ENCODE measurements at regions not wholly inside any gene's neighbourhood (a gene's known extent, or its start where the extent isn't known, plus 50 kb on each side); places are given as distances from the start of the nearest gene placed in this dataset.

GRCh38 chr11:131121426-131122333 is 205.4 kb upstream of the SNX19 start:
- no peak for DNase-seq

- DNase-seq, result no peak
Measured at GRCh38 chr11:131122448-131122847, 206.2 kb upstream of the SNX19 start.

DNA sequence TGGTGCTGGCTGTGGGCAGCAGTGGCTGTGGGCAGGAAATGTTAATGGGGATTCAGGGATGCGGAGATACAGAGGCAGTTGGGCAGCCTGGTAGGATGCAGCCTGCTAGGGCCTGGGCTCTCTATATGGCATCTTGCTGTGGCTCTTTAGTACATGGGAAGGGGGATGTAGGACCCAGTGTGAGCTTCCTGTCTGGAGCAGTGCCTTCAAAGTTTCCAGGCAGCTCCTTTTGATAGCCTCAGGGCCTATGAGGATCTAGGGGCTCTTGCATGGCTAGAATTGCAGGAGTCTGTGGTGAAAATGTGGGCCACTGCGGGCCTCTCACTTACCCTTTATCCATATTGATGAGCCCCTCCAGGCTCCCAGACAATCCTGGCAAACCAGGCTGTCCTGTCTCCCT is 213.2 kb upstream of the SNX19 start:
- DNase-seq, result no peak

GRCh38 chr11:131135611-131136010 is 219.3 kb upstream of the SNX19 start:
- DNase-seq, result no peak

- no peak for DNase-seq
Measured at GRCh38 chr11:131136486-131136885, 220.2 kb upstream of the SNX19 start.

DNA sequence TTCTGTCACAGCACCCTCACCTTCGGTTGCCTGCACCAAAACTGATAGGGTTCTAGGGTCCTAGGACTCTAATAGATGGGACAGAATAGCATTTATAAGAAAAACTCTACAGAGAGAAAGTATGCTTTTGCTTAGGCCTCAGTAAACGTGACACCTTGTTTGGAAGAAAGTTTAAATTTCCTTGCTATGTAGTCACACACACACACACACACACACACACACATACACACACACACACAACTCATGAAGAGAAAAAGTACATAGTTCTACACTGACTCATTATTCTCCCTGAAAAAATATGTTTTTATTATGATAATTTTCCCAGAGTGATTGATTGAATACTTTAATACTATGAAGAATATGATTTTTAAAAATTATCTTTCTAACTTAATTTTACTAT is 220.8 kb upstream of the SNX19 start:
- DNase-seq, result no peak

DNA sequence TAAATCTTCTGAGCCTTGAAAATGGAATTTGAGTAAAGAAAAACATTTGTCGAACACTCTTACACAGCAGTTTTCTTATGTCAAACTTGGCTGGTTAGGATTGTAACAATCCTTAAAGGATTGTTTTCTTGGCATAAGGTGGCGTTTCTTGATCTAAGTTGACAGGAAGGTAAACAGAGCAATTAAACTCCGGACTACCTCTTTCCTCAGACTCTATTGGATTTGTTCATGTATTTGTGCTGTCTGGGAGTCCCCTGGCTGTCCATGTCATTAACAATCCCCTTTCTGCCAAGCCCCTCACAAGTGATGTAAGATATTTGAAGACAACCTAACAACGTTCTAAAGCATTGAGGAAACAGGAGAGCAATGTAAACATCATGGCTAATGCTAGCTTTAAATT is 222.5 kb upstream of the SNX19 start:
- peak; percentile 33 for DNase-seq

DNA sequence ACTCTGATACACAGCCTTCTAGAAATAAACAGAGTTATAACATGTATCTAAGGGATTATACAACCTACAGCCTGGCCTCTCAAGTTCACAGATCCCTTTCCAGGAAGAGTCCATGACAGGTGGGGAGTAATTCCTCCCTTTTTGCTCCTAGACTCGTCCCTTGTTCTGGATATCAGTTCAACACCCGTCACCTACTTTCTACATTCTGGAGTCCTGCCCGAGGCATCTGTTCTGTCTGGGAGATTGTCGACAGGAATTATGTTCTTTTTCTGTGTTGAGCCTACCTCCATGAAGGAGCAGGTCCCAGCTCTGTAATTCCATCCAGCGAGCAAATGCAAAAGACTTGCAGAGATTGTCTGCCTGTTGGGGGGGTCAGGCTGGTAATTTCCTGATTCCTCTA is 224.6 kb upstream of the NTM start:
- no peak for DNase-seq

GRCh38 chr11:131146827-131147490 is 223.5 kb upstream of the NTM start:
- DNase-seq, result no peak

GRCh38 chr11:131154351-131154750 is 216.1 kb upstream of the NTM start:
- DNase-seq, result no peak

GRCh38 chr11:131157678-131158077 is 212.7 kb upstream of the NTM start:
- no peak for DNase-seq

- DNase-seq, result no peak
Measured at GRCh38 chr11:131160846-131161245, 209.6 kb upstream of the NTM start.

DNA sequence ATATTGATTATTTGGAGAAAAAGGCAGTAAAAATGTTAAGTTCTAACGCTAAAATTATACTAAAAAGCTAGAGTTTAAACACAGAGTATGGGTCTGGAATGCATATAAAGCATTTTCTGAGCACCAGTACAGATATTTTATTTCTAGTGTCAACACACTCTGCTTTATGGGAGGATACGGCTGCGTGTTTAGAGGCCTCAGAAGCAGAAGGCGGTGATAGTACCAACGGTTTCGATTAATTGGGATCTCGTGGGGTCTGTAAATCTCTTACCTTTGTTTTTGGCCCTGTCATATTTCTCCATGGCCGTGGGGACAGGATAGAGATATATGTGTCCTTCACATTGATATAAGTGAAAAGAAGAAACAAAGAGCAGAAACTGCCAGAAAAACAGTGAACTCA is 206.8 kb upstream of the NTM start:
- DNase-seq, result no peak

DNA sequence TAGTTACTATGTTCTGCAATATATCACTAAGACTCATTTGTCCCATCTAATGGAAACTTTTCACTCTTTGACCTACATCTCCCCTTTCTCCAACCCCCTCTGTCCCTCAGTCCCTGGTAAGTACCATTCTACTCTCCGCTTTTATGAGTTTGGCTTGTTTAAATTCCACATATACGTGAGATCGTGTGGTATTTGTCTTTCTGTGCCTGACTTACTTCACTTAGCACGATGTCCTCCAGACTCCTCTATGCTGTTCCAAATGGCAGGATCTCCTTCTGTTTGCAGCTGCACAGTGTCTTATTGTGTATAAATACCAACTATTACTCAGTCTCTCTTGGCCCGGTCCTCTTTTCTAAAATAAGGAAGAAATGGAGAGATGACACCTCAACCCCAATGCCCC is 205.4 kb upstream of the NTM start:
- no peak for DNase-seq

DNA sequence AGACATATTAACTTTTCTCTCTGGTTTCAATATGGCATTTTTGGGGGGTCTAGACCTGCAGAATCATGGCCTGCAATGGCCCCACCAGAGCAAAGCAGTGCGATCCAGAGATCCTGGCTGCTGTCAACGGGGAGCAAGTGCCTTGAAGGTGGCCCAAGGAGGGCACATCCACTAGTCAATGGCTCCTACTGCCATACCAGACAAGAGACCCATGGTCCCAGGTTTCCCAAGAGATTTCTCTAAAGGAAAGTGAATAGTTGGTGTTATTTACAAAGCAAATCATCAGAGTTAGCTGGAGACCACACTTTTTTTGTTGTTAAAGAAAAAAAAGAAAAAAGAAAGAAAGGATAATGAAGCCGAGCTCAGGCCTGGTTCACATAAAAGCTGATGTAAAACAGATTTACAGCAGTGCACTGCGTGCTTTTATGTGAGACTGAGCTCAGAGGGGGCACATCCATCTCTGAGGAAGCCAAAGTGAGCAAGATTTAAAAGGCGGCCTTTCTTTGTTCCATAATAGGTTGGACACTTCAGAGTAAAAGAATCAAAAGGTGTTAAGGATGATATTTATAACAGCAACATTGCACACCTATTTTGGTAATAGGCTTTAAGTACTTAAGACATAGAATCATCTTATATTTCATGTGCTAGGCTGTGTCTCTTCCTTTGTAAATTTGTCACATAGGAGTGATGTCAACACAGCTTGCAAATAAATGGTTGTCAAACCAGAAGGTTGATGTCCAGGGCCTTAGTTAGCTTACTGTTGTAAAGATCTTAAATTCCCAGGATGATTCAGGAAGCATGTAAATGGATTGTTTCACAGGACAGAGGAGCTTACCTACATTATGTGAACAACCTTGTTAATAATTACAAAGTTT is 201.3 kb upstream of the NTM start:
- no peak for DNase-seq

- no peak for DNase-seq
Measured at GRCh38 chr11:131172011-131172410, 198.4 kb upstream of the NTM start.

- no peak for DNase-seq
Measured at GRCh38 chr11:131178020-131178419, 192.4 kb upstream of the NTM start.

DNA sequence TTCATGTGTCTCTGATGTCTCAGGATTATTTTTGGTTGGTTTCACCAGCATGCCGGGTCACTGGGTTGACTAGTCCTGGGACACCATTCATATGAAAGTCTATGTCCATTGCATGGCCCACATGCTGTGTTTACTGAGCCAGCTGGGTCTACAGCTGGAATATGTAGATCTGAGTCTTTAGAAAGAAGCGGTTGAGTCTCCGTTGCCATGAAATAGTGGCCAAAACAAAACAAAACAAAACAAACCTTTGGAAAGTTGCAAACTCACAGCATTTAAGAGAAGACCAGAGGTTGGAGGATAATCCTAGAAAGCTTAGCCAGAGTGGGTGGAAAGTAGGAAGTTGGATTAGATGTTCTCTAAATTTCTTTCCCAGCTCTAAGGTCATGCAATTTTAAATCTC is 191.8 kb upstream of the NTM start:
- DNase-seq, result no peak

DNA sequence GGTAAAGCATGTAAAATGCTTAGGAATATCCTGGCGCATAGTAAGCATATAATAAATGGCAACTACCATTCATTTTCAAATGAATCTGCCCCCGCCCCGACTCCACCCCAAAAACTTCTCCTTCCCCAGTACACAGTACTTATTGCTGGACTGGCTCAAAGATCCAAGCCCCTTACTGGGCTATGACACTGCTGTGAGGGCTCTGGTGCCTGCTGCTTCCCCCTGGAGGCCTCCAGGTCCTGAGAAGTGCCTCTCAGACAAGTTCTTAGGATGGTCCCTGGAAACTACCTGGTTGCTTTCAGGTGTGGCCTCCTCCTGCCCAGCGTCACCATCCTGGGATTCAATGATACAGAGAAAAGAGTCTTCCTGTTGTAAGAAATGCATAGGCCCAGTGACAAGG is 190.6 kb upstream of the NTM start:
- DNase-seq, result no peak

- DNase-seq, result no peak
Measured at GRCh38 chr11:131185915-131186314, 184.5 kb upstream of the NTM start.

- DNase-seq, result peak; percentile 43
Measured at GRCh38 chr11:131186629-131187101, 183.8 kb upstream of the NTM start.

DNA sequence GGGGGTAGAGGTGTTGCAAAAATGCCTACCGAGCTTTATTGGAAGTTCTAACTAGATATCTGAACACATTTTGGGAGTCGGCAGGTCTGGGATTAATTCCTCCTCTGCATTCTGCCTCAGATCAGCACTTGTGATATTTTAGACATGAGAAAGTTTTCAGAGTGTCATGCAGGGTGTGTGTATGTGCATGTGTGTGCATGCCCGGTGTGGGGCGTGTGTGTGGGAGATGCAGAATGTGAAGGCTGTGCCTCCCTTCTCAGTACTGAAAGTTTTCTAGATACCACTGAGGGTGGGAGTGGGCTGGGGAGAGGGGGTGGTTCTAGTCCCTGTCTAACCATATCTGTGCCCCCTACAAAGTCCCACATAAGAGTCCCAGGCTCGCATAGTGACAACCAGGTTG is 180.0 kb upstream of the NTM start:
- no peak for DNase-seq

- DNase-seq, result no peak
Measured at GRCh38 chr11:131191606-131192005, 178.8 kb upstream of the NTM start.
